NCI-H2107 treated with DMSO at 0.1 percent for 48 hours (cell line): ENCODE measurements at regions not wholly inside any gene's neighbourhood (a gene's known extent, or its start where the extent isn't known, plus 50 kb on each side); places are given as distances from the start of the nearest gene placed in this dataset.
"Not testable (repeated sequence)": the region's sequence is repeated elsewhere in the genome, so short reads cannot be mapped to it uniquely, and the experiment has no call there.

Source experiments
- DNase-seq: peaks from one replicate; lab custom pipeline; 2025; ENCODE audit not compliant: unreplicated experiment; lab: John Stamatoyannopoulos, UW

DNA sequence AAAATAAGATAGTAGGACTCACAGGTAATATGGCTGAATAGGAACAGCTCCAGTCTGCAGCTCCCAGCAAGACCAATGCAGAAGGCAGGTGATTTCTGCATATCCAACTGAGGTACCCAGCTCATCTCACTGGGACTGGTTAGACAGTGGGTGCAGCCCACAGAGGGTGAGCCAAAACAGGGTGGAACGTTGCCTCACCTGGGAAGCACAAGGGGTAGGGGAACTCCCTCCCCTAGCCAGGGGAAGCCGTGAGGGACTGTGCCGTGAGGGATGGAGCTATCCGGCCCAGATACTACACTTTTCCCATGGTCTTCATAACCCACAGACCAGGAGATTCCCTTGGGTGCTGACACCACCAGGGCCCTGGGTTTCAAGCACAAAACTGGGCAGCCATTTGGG, 114.8 kb upstream of the GNAI1 start:
- not testable (repeated sequence) for DNase-seq

DNA sequence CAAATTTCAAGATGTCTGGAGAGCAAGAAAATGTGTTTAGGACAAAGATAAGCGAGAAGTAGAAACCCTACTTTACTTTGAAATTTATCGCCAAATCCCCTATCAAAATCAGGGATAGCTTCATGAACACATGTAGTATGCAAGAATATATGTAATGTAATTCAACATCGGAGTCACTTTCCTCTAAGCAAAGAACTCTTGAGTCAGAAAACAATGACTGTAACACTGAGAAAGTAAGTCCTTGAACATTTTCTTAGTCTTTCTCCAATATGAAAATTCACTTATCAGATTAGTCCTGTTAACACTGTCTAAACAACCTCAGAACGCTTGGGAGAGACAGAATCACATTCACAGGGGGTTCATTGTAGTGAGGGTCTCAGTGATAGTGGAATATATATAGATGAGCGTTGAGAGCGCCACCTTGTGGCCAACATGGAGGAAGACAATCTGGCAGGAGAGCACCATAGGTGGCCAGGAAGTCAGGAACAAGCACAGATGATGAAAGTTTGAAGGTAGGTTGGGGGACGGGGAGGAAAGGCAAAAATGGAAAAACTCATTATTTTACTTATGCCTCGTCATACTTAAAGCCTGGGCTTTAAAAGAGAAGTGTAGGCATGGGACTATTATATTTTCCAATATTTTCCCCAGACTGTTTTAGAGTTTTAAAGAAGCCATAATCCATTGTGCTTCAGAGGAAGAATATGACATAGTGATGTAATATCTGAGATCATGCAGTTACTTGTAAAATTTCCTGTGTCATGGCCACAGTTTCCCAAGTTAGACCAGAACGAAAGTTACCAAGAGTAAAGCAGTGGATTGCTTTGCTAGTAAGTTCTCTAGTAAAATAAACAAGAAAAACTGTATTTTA, 115.5 kb upstream of the GNAI1 start:
- DNase-seq: peak; percentile 49

DNA sequence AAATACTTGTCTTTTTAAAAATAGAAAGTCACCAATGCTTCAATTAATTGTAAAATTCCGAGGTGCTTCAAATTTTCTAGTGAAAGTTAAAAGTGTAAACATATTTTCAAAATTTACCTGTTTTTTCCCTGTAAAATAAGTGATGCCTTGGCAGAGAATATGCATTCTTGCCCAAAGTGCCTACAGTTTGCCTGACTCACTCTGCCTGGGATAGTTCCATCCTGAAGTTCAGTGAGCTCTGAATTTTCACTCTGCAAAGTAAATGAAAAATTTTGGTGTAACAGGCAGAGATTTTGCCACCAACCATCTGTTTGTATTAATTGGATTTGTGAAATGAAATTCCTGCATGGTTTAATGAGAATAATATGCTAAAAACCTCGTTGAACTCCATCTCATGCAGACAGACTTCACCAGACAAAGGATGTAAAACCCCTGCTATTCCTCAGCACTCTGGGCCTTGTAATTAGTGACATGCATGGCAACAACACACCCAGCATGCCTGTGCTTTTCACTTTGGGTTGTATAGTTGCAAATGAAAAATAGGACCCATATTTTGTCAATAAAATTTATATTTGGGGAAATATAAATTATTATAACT, 117.4 kb upstream of the GNAI1 start:
- no peak for DNase-seq

DNA sequence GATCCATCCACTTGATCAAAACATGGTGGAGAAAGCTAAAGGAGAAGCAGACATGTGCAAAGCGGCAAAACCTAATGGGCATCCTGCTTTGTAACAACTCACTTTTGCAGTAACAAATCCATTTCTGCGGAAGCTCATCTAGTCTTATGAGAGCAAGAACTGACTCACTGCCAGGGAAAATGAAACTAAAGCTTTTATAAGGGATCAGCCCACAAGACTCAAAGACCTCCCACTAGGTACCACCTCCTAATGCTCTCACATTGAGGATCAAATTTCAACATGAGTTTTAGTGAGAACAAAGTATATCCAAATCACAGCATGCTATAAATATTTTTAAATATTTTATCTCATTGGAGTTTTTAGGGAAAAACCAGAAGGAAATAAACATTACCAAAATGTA, 120.1 kb upstream of the GNAI1 start:
- DNase-seq: no peak

DNA sequence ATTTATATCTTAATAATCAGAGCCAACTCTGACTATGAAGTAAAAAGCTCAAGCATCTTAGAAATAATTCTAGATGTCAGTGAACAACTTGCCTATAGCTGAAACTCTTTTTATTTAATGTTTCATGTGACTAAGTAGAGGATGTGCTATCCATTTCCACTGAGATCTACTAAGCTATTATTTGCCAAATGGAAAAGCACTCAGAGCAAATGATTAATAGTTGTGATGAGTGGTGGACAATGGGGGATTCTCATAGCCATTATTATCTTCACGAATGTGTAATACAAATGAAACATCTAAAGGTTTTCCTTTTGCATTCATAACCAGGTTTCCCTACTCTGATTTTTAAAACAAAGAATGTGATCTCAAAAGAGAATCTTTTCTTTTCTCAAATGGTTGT, 126.6 kb upstream of the GNAI1 start:
- no peak for DNase-seq

DNA sequence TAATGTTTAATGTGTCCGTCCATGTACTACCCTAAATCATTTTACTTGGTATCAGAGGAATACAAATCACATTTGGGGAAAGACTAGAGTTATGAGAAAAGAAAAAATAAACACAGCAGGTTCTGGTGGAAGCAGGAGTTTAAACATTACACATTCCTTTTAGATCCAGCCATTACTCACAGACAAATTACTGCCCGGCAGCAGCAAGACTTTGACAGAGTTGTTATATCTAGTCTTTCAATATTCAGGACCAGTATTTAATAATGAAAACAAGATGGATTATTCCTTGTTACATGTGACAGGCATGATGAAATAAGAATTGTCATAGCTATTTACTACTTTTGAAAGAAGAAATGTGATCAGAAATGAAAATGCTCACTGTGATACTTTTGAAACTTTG, 131.8 kb upstream of the GNAI1 start:
- no peak for DNase-seq

DNA sequence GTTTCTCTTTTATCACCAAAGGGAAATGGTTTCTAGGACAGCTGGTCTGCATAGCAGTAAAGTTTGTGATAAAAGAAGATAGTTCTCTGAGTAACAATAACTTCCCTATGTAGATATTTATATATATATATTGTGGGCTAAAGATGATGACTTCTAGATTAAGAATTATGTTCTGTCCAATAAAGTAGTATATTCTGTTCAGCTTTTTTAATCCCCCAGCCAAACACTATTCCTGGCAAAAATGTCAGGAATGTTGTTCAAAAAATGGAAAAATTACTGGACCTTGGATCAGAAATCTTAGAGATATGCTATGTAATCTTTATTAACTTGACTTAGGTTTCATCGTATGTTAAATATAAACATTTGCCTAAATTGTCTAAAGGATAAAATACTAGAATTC, 136.3 kb upstream of the GNAI1 start:
- no peak for DNase-seq

DNA sequence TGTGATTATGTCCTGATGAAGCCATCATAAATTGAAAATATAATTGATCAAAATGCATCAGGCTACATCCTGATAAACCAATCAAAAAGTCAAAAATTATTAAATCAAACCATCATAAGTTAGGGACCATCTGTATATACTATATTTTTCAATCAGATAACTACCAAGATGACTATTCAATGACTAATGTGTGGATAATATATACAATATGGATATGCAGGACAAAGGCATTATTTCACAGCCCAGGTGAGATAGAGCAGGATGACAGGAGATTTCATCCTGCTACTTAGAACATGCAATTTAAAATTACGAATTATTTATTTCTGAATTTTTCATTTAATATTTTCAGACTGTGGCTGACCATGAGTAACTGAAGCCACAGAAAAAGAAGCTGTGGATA, 137.3 kb upstream of the GNAI1 start:
- DNase-seq: no peak

DNA sequence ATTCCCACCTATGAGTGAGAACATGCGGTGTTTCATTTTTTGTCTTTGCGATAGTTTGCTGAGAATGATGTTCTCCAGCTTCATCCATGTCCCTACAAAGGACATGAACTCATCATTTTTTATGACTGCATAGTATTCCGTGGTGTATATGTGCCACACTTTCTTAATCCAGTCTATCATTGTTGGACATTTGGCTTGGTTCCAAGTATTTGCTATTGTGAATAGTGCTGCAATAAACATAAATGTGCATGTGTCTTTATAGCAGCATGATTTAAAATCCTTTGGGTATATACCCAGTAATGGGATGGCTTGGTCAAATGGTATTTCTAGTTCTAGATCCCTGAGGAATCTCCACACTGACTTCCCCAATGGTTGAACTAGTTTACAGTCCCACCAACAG, 138.9 kb upstream of the GNAI1 start:
- DNase-seq: not testable (repeated sequence)

DNA sequence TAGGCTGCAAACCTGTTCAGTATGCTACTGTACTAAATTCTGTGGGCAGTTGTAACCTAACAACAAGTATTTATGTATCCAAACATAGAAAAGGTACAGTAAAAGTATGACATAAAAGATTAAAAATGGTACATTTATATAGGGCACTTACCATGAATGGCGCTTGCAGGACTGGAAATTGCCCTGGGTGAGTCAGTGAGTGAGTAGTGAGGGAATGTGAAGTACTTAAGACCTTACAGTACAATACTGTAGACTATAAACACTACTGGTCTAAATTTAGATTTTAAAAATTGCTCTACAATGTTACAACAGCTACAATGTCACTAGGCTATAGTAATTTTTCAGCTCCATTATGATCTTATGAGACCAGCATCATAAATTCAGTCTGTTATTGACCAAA, 146.0 kb upstream of the GNAI1 start:
- DNase-seq: no peak

DNA sequence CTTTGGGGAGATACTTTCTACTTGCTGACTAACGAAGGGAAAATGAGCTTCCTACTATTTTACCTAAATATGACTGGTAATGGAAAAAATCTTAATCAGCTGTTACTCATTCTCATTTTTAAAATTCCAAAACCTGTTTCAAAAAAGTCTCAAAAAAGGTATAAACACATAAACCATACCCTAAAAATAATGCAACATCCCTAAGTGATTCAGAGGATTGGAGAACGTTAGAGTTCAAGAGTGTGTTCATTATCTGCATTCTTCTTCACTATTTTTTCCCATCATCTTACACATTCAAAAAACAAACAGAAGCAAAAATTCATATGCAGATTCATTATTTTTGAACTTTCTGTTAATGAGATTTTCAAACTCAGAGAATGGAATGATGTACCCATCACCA, 150.4 kb upstream of the GNAI1 start:
- DNase-seq: no peak

DNA sequence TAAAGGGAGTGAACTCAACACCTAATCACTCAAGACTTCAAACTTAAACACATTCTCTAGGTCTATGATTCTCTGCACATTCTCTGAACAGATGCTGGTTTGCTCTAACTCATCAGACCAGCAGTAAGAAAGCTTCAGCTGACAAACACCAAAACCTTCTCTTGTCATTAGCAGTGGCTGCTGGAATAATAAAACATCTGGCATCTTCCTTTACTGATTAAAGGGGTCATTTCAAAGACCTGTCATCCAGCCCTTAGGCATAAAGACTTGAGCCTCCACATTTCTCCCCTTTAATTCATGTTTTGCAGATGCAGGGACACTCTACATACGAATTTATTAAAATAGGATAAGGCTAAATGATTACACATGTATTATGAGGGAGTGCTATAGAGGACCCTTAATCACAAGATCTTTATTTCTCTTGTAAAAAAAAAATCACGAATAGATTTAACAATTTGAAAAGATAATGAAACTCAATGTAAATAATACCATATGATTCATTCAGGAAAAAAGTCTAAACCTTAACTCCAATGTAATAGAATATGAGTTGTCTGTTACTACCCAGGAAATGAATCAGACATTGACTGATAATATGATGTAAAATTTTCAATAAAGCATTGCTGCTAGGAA, 152.4 kb upstream of the GNAI1 start:
- no peak for DNase-seq

DNA sequence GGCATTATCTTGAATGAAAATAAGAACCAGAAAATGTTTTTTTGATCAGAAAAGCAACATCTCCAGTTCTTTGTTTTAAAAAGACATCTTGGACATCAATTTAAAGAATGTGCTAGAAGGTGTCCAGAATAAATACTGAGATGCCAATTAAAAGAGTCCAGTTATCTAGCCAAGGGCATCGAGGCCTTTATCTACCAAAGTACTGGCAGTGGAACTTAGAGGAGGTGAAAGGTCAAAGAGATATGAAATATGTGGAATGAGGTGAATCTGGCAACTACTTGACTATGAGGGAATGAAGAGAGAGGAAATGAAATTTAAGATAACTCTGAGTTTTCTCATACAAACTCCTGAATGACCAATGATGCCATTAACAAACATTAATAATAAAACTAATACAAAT, 154.3 kb upstream of the GNAI1 start:
- no peak for DNase-seq

DNA sequence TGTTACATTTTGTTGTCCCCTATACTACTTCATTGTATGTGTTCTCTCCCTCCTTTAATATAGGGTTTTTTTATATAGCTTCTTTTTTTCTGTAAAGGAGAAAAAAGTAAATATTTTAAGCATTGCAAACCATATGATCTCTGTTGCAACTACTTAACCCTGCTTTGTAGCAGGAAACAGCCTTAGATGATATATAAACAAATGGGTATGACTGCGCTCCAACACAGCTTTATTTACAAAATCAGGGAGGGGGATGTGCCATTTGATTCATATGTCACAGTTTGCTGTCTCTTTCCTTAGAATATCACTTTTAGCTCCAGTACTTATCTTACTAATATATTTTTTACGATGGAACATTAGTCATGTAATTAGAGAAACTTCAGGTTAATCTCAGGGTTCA, 155.2 kb upstream of the GNAI1 start:
- DNase-seq: no peak

DNA sequence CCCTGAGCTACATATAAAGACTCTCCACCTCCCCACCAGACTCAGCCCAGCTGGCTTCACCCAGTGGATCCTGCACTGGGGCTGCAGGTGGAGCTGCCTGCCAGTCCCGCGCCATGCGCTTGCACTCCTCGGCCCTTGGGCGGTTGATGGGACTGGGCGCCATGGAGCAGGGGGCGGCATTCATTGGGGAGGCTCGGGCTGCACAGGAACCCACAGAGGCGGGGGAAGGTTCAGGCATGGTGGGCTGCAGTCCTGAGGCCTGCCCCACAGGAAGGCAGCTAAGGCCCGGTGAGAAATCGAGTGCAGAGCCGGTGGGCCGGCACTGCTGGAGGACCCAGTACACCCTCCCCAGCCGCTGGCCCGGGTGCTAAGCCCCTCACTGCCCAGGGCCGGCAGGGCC, 157.2 kb upstream of the GNAI1 start:
- no peak for DNase-seq

DNA sequence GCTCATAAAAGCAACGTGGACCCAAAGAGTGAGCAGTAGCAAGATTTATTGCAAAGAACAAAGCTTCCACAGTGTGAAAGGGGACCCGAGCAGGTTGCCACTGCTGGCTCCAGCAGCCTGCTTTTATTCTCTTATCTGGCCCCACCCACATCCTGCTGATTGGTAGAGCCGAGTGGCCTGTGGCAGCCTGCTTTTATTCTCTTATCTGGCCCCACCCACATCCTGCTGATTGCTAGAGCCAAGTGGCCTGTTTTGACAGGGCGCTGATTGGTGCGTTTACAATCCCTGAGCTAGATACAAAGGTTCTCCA, 158.0 kb upstream of the GNAI1 start:
- DNase-seq: not testable (repeated sequence)

DNA sequence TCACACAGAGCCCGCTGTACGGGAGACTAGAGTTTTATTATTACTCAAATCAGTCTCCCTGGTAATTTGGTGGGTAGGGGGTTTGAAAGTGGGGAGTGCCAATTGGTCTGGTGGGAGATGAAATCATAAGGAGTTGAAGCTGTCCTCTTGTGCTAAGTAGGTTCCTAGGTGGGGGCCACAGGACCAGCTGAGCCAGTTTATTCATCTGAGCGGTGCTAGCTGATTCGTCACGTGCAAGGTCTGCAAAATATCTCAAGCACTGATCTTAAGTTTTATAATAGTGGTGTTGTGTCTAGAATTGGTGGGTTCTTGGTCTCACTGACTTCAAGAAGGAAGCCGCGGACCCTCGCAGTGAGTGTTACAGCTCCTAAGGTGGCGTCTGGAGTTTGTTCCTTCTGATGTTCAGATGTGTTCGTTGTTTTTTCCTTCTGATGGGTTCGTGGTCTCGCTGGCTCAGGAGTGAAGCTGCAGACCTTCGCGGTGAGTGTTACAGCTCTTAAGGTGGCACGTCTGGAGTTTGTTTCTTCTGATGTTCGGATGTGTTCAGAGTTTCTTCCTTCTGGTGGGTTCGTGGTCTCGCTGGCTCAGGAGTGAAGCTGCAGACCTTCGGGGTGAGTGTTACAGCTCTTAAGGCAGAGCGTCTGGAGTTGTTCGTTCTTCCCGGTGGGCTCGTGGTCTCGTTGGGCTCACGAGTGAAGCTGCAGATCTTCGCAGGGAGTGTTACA, 158.5 kb upstream of the GNAI1 start:
- not testable (repeated sequence) for DNase-seq

DNA sequence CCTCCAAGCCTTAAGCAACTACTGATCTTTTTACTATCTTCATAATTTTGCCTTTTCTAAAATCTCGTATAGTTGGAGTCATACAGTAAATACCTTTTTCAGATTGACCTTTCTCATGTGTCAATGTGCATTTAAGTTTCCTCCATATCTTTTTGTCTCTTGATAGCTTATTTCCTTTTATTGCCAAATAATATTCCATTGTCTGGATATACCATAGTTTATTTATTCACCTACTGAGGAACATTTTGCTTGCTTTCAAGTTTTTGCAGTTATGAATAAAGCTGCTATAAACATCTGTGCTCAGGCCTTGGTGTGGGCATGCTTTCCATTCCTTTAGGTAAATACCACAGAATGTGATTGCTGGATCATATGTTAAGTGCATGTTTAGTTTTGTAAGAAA, 161.2 kb upstream of the GNAI1 start:
- DNase-seq: no peak

DNA sequence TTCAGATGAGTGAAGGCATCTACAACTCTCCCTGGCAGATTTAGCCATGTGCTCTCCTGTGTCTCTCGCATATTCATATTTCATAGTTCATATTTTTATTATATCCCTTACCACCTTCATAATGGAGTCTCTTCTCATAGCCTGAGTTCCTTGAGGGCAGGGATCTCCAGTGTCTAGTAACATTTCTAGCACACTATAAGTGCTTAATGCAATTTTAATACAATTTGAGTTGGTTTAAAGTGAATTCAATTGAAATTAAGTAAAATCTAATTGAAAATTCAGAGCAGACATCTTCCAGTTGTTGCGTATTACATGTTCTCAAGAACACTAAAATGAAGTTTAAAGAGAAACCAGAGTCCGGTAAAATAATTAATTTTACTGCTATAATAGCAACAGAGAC, 163.6 kb upstream of the GNAI1 start:
- no peak for DNase-seq

DNA sequence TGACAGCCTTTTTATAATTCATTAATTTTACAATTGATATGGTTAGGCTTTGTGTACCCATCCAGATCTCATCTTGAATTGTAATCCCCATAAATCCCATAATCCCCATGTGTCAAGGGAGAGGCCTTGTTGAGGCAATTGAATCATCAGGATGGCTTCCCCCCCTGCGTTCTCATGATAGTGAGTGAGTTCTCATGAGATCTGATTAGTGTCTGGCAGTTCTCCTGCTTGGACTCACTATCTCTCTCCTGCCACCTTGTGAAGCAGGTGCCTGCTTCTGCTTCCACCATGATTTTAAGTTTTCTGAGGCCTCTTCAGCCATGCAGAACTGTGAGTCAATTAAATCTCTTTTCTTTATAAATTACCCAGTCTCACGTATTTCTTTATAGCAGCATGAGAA, 165.7 kb upstream of the GNAI1 start:
- no peak for DNase-seq

DNA sequence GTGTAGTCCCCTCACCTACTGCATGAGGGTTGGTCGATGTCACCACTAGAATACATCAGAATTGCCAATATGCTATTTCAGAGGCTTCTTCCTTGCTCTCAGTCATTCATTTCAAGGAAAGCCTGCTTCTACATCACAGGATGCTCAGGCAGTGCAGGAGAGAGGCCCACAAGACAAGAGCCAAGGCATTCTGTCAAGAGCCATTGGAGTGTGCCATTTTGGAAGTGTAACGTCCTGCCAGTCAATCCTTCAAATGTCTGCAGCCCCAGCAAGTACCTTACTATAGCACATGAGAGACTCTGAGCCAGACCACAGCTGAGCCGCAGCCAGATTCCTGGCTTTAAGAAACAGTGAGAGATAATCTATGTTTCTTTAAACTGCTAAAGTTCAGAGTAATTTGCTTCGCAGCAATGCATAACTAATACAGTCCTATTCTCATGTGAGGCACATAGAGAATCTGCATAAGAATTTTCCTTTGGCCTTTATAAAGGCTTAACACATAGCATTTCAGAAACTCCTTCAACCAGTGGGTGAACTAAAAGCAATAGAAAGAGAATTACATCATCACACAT, 166.5 kb upstream of the GNAI1 start:
- DNase-seq: no peak

DNA sequence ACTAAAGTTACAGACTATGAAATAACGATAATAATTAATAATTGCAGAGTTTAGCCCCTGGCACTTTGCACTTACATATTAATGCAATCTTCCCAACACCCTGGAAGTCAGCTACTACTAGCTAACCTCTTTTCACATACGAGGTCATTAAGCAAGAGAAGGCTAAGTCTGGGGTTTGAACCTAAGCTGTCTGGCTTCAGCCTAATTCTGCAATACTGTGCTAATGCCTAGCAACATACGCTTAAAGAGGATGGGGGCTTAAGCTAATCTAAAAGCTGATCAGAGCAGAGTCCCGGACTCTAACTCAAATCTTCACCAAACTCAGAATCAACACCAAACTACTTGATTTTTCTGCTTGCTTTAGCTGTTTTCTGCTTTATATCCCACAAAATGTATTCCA, 168.7 kb upstream of the GNAI1 start:
- no peak for DNase-seq
